ENCODE measurements at regions not wholly inside any gene's neighbourhood (a gene's known extent, or its start where the extent isn't known, plus 50 kb on each side); places are given as distances from the start of the nearest gene placed in this dataset.
"Not testable (repeated sequence)": the region's sequence is repeated elsewhere in the genome, so short reads cannot be mapped to it uniquely, and the experiment has no call there.

GRCh38 chr10:15921423-15921945 lies 61.2 kb upstream of the MINDY3 start:
- H3K36me3 Mint-ChIP-seq; H3K27me3 Mint-ChIP-seq; H3K4me3 Mint-ChIP-seq; DNase-seq; intact Hi-C loops (cut with micrococcal nuclease); CTCF ChIA-PET; H3K4me1 Mint-ChIP-seq (ENCODE audit: low read depth); POLR2A ChIA-PET; H3K9me3 Mint-ChIP-seq; H3K27ac Mint-ChIP-seq: not testable (repeated sequence)

- Mint-ChIP-seq H3K4me1 (ENCODE audit: low read depth) (no peaks in the 10 kb centered on the region), H3K36me3 (no peaks in the 10 kb centered on the region), H3K9me3 (peaks cover 4% of the 10 kb centered on the region), H3K27ac (no peak overlapping the region), H3K4me3 (no peak overlapping the region), H3K27me3 (peaks cover 19% of the 10 kb centered on the region)
- intact Hi-C loops (cut with micrococcal nuclease): no loop called here
- no peak for DNase-seq
- CTCF ChIA-PET: no interaction called here
- POLR2A ChIA-PET: no interaction called here
These were observed 71.1 kb upstream of the MINDY3 start for GRCh38 chr10:15931376-15931775.

GRCh38 chr10:15939543-15939942 lies 79.2 kb upstream of the MINDY3 start:
- CTCF ChIA-PET: not testable (repeated sequence)

GRCh38 chr10:15943426-15943825 lies 83.1 kb upstream of the MINDY3 start:
- Mint-ChIP-seq H3K27me3 (peaks cover 3% of the 10 kb centered on the region), H3K9me3 (peaks cover 14% of the 10 kb centered on the region), H3K36me3 (no peaks in the 10 kb centered on the region), H3K4me3 (no peak overlapping the region), H3K4me1 (ENCODE audit: low read depth) (no peaks in the 10 kb centered on the region), H3K27ac (no peak overlapping the region)
- intact Hi-C loops (cut with micrococcal nuclease): no loop called here
- ChIA-PET POLR2A (no interaction called here), CTCF (interaction anchor here (1.3 kb wide), 1 partner anchor 9 kb away, joined by 3 read pairs; no protein-coding TSS in a partner anchor)
- DNase-seq: no peak

More at GRCh38 chr10:15939543-15939942, 79.2 kb upstream of the MINDY3 start:
- H3K27me3 Mint-ChIP-seq; H3K36me3 Mint-ChIP-seq; H3K4me3 Mint-ChIP-seq; DNase-seq; H3K9me3 Mint-ChIP-seq; H3K27ac Mint-ChIP-seq; POLR2A ChIA-PET; intact Hi-C loops (cut with micrococcal nuclease); H3K4me1 Mint-ChIP-seq (ENCODE audit: low read depth): not testable (repeated sequence)

- CTCF ChIA-PET: no interaction called here
- no peaks in the 10 kb centered on the region for H3K4me1 Mint-ChIP-seq (ENCODE audit: low read depth)
These were observed 93.9 kb upstream of the MINDY3 start for GRCh38 chr10:15954188-15954587.

GRCh38 chr10:15960277-15960676 lies 100.0 kb upstream of the MINDY3 start:
- ChIA-PET CTCF (no interaction called here), POLR2A (no interaction called here)
- peaks cover 6% of the 10 kb centered on the region for H3K27me3 Mint-ChIP-seq
- no peaks in the 10 kb centered on the region for H3K4me1 Mint-ChIP-seq (ENCODE audit: low read depth)
- no peak for DNase-seq
- no peak overlapping the region for H3K4me3 Mint-ChIP-seq
- H3K9me3 Mint-ChIP-seq: no peaks in the 10 kb centered on the region
- no peak overlapping the region for H3K27ac Mint-ChIP-seq
- no peaks in the 10 kb centered on the region for H3K36me3 Mint-ChIP-seq
- intact Hi-C loops (cut with micrococcal nuclease): no loop called here

More at GRCh38 chr10:15954188-15954587, 93.9 kb upstream of the MINDY3 start:
- intact Hi-C loops (cut with micrococcal nuclease): no loop called here
- POLR2A ChIA-PET: no interaction called here
- H3K36me3 Mint-ChIP-seq: no peaks in the 10 kb centered on the region
- no peak overlapping the region for H3K4me3 Mint-ChIP-seq
- no peak for DNase-seq
- peaks cover 10% of the 10 kb centered on the region for H3K27me3 Mint-ChIP-seq
- H3K9me3 Mint-ChIP-seq: no peaks in the 10 kb centered on the region
- no peak overlapping the region for H3K27ac Mint-ChIP-seq

- POLR2A ChIA-PET; H3K36me3 Mint-ChIP-seq; H3K4me1 Mint-ChIP-seq (ENCODE audit: low read depth); H3K27ac Mint-ChIP-seq; H3K9me3 Mint-ChIP-seq; DNase-seq; H3K27me3 Mint-ChIP-seq; H3K4me3 Mint-ChIP-seq; intact Hi-C loops (cut with micrococcal nuclease); CTCF ChIA-PET: not testable (repeated sequence)
These were observed 112.4 kb upstream of the MINDY3 start for GRCh38 chr10:15972736-15973135.

- DNase-seq: no peak
- Mint-ChIP-seq H3K27me3 (no peaks in the 10 kb centered on the region), H3K4me1 (ENCODE audit: low read depth) (no peaks in the 10 kb centered on the region), H3K36me3 (no peaks in the 10 kb centered on the region), H3K9me3 (peaks cover 3% of the 10 kb centered on the region), H3K27ac (no peak overlapping the region), H3K4me3 (no peak overlapping the region)
- ChIA-PET CTCF (no interaction called here), POLR2A (no interaction called here)
- intact Hi-C loops (cut with micrococcal nuclease): no loop called here
These were observed 125.4 kb upstream of the MINDY3 start for GRCh38 chr10:15985690-15986089.

- Mint-ChIP-seq H3K9me3 (peaks cover 3% of the 10 kb centered on the region), H3K36me3 (no peaks in the 10 kb centered on the region), H3K4me3 (no peak overlapping the region), H3K27ac (no peak overlapping the region), H3K27me3 (no peaks in the 10 kb centered on the region), H3K4me1 (ENCODE audit: low read depth) (no peaks in the 10 kb centered on the region)
- CTCF ChIA-PET: no interaction called here
- intact Hi-C loops (cut with micrococcal nuclease): no loop called here
- POLR2A ChIA-PET: interaction anchor here (0.6 kb wide), 1 partner anchor 1042 kb away, joined by 3 read pairs; no protein-coding TSS in a partner anchor
- no peak for DNase-seq
These were observed 130.3 kb upstream of the MINDY3 start for GRCh38 chr10:15990535-15991129.

GRCh38 chr10:15997313-15997712 lies 137.0 kb upstream of the MINDY3 start:
- POLR2A ChIA-PET: no interaction called here
- CTCF ChIA-PET: no interaction called here

GRCh38 chr10:16001581-16001980 lies 141.3 kb upstream of the MINDY3 start:
- Mint-ChIP-seq H3K9me3 (no peaks in the 10 kb centered on the region), H3K27me3 (no peaks in the 10 kb centered on the region), H3K27ac (no peak overlapping the region), H3K4me3 (no peak overlapping the region), H3K4me1 (ENCODE audit: low read depth) (no peaks in the 10 kb centered on the region), H3K36me3 (no peaks in the 10 kb centered on the region)
- POLR2A ChIA-PET: no interaction called here
- CTCF ChIA-PET: no interaction called here
- no peak for DNase-seq
- intact Hi-C loops (cut with micrococcal nuclease): no loop called here

More at GRCh38 chr10:15997313-15997712, 137.0 kb upstream of the MINDY3 start:
- Mint-ChIP-seq H3K36me3 (no peaks in the 10 kb centered on the region), H3K9me3 (peaks cover 3% of the 10 kb centered on the region), H3K4me1 (ENCODE audit: low read depth) (no peaks in the 10 kb centered on the region), H3K4me3 (no peak overlapping the region), H3K27ac (no peak overlapping the region), H3K27me3 (no peaks in the 10 kb centered on the region)
- DNase-seq: no peak
- intact Hi-C loops (cut with micrococcal nuclease): no loop called here

- intact Hi-C loops (cut with micrococcal nuclease): no loop called here
- no peaks in the 10 kb centered on the region for H3K36me3 Mint-ChIP-seq
- H3K4me3 Mint-ChIP-seq: no peak overlapping the region
- POLR2A ChIA-PET: no interaction called here
- H3K4me1 Mint-ChIP-seq (ENCODE audit: low read depth): no peaks in the 10 kb centered on the region
- H3K27me3 Mint-ChIP-seq: no peaks in the 10 kb centered on the region
- DNase-seq: no peak
- CTCF ChIA-PET: no interaction called here
- H3K9me3 Mint-ChIP-seq: no peaks in the 10 kb centered on the region
- H3K27ac Mint-ChIP-seq: no peak overlapping the region
These were observed 149.5 kb upstream of the MINDY3 start for GRCh38 chr10:16009785-16010184.

- POLR2A ChIA-PET: no interaction called here
- intact Hi-C loops (cut with micrococcal nuclease): no loop called here
- Mint-ChIP-seq H3K27ac (no peak overlapping the region), H3K27me3 (no peaks in the 10 kb centered on the region), H3K4me3 (no peak overlapping the region), H3K9me3 (no peaks in the 10 kb centered on the region), H3K36me3 (no peaks in the 10 kb centered on the region), H3K4me1 (ENCODE audit: low read depth) (no peaks in the 10 kb centered on the region)
- CTCF ChIA-PET: no interaction called here
- no peak for DNase-seq
These were observed 151.2 kb upstream of the MINDY3 start for GRCh38 chr10:16011548-16011947.
